ENCODE measurements at regions not wholly inside any gene's neighbourhood (a gene's known extent, or its start where the extent isn't known, plus 50 kb on each side); places are given as distances from the start of the nearest gene placed in this dataset.

GRCh38 chr5:104062621-104063377 is 500.2 kb upstream of the NUDT12 start:
- ATAC-seq (ENCODE audit: low read depth) (no peak), DNase-seq (no peak)
- Mint-ChIP-seq H3K9me3 (no peaks in the 10 kb centered on the region), H3K27ac (no peak overlapping the region), H3K36me3 (ENCODE audit: low read depth) (no peaks in the 10 kb centered on the region), H3K27me3 (no peaks in the 10 kb centered on the region), H3K4me1 (no peaks in the 10 kb centered on the region), H3K4me3 (no peak overlapping the region)
- TF ChIP-seq CTCF (IDR thresholded peaks at IDR 0.05), result no peak
- intact Hi-C loops (cut with micrococcal nuclease), result no loop called here
- POLR2A ChIA-PET, result no interaction called here
- CTCF ChIA-PET, result no interaction called here

- no peaks in the 10 kb centered on the region for H3K27me3 Mint-ChIP-seq
- ATAC-seq (ENCODE audit: low read depth) (no peak), DNase-seq (no peak)
- POLR2A ChIA-PET, result no interaction called here
- no peaks in the 10 kb centered on the region for H3K4me1 Mint-ChIP-seq
- no peak overlapping the region for H3K4me3 Mint-ChIP-seq
- intact Hi-C loops (cut with micrococcal nuclease), result no loop called here
- TF ChIP-seq CTCF (IDR thresholded peaks at IDR 0.05), result no peak
- H3K9me3 Mint-ChIP-seq, result no peaks in the 10 kb centered on the region
- H3K27ac Mint-ChIP-seq, result no peak overlapping the region
- CTCF ChIA-PET, result no interaction called here
- H3K36me3 Mint-ChIP-seq (ENCODE audit: low read depth), result no peaks in the 10 kb centered on the region
Measured at GRCh38 chr5:104061707-104062106, 499.1 kb upstream of the NUDT12 start.

GRCh38 chr5:104053353-104053649 is 490.7 kb upstream of the NUDT12 start:
- ChIA-PET CTCF (no interaction called here), POLR2A (no interaction called here)
- no peaks in the 10 kb centered on the region for H3K4me1 Mint-ChIP-seq
- intact Hi-C loops (cut with micrococcal nuclease), result no loop called here
- no peak overlapping the region for H3K4me3 Mint-ChIP-seq
- H3K9me3 Mint-ChIP-seq, result peaks cover 3% of the 10 kb centered on the region
- no peak for ATAC-seq (ENCODE audit: low read depth)
- no peak overlapping the region for H3K27ac Mint-ChIP-seq
- TF ChIP-seq CTCF (IDR thresholded peaks at IDR 0.05), result no peak
- no peak for DNase-seq
- no peaks in the 10 kb centered on the region for H3K27me3 Mint-ChIP-seq
- H3K36me3 Mint-ChIP-seq (ENCODE audit: low read depth), result no peaks in the 10 kb centered on the region

- DNase-seq (no peak), ATAC-seq (ENCODE audit: low read depth) (no peak)
- intact Hi-C loops (cut with micrococcal nuclease), result no loop called here
- Mint-ChIP-seq H3K4me1 (no peaks in the 10 kb centered on the region), H3K4me3 (no peak overlapping the region), H3K27ac (no peak overlapping the region), H3K27me3 (no peaks in the 10 kb centered on the region), H3K9me3 (peaks cover 3% of the 10 kb centered on the region), H3K36me3 (ENCODE audit: low read depth) (no peaks in the 10 kb centered on the region)
- ChIA-PET POLR2A (no interaction called here), CTCF (no interaction called here)
- no peak for TF ChIP-seq CTCF (IDR thresholded peaks at IDR 0.05)
Measured at GRCh38 chr5:104052558-104053352, 490.2 kb upstream of the NUDT12 start.

GRCh38 chr5:104050436-104050835 is 487.8 kb upstream of the NUDT12 start:
- intact Hi-C loops (cut with micrococcal nuclease), result no loop called here
- Mint-ChIP-seq H3K27me3 (no peaks in the 10 kb centered on the region), H3K27ac (no peak overlapping the region), H3K36me3 (ENCODE audit: low read depth) (no peaks in the 10 kb centered on the region), H3K4me1 (no peaks in the 10 kb centered on the region), H3K9me3 (peaks cover 8% of the 10 kb centered on the region), H3K4me3 (no peak overlapping the region)
- DNase-seq, result no peak
- ATAC-seq (ENCODE audit: low read depth), result no peak
- ChIA-PET CTCF (no interaction called here), POLR2A (no interaction called here)
- no peak for TF ChIP-seq CTCF (IDR thresholded peaks at IDR 0.05)

All from activated B cell treated with CpG ODN at 0.5 μM for 24 hours (primary cell).